ENCODE measurements at regions not wholly inside any gene's neighbourhood (a gene's known extent, or its start where the extent isn't known, plus 50 kb on each side); places are given as distances from the start of the nearest gene placed in this dataset.

GRCh38 chr7:128157906-128158305 lies 83.2 kb upstream of the LEP start:
- WGBS (ENCODE audit: low lambda C conversion rate), result 69% methylated on average over 7 of the region's 7 CpGs
- Histone ChIP-seq H3K79me2 (ENCODE audit: insufficient read depth) (no peaks in the 10 kb centered on the region), H3K4me3 (ENCODE audit: low read depth in 2 of 2, low read length in 1 of 2) (no peak overlapping the region), H3K4me1 (ENCODE audit: control insufficient read depth in 1 of 2, insufficient read depth in 2 of 2, low read depth in 1 of 2, low read length in 1 of 2) (peaks cover 0 to 2% of the 10 kb centered on the region in 2 experiments; a peak in 1 of 4 replicates), H3K9ac (no peak overlapping the region), H4K20me1 (ENCODE audit: insufficient read depth) (no peaks in the 10 kb centered on the region), H3K36me3 (replicated peaks in 1 of 2; ENCODE audit: control insufficient read depth in 1 of 2, insufficient read depth in 2 of 2, low read length in 1 of 2) (no peaks in the 10 kb centered on the region), H3K27ac (ENCODE audit: low read depth in 2 of 2, low read length in 1 of 2) (no peak overlapping the region), H2AFZ (ENCODE audit: low read depth) (no peak overlapping the region), H3K9me2 (no peaks in the 10 kb centered on the region), H3K9me3 (no peaks in the 10 kb centered on the region), H3K4me2 (no peak overlapping the region), H3F3A (replicated peaks; ENCODE audit: insufficient read depth) (no peaks in the 10 kb centered on the region), H3K27me3 (ENCODE audit: insufficient read depth) (no peaks in the 10 kb centered on the region; the same call in 1 of the 2 replicates)
- no peak for TF ChIP-seq TEAD4 (IDR thresholded peaks at IDR 0.05; ENCODE audit: borderline replicate concordance, insufficient read depth)
- no peak for TF ChIP-seq SIN3A (IDR thresholded peaks at IDR 0.05; ENCODE audit: borderline replicate concordance, low read depth, low read length)
- POLR2A ChIA-PET, result no interaction called here
- CTCF ChIA-PET, result interaction anchor here (1.0 to 1.9 kb wide), 3 partner anchors 22 to 421 kb away, joined by 3 to 8 read pairs (median 3); no protein-coding TSS in a partner anchor
- no peak for DNase-seq

GRCh38 chr7:128158370-128158769 lies 82.7 kb upstream of the LEP start:
- Histone ChIP-seq H3K4me3 (ENCODE audit: low read depth in 2 of 2, low read length in 1 of 2) (no peak overlapping the region), H3K36me3 (replicated peaks in 1 of 2; ENCODE audit: control insufficient read depth in 1 of 2, insufficient read depth in 2 of 2, low read length in 1 of 2) (no peaks in the 10 kb centered on the region), H3K4me1 (ENCODE audit: control insufficient read depth in 1 of 2, insufficient read depth in 2 of 2, low read depth in 1 of 2, low read length in 1 of 2) (peaks cover 0 to 2% of the 10 kb centered on the region in 2 experiments; a peak in 1 of 4 replicates), H3K9me3 (no peaks in the 10 kb centered on the region), H3K79me2 (ENCODE audit: insufficient read depth) (no peaks in the 10 kb centered on the region), H3K4me2 (no peak overlapping the region), H3K27ac (ENCODE audit: low read depth in 2 of 2, low read length in 1 of 2) (no peak overlapping the region), H3F3A (replicated peaks; ENCODE audit: insufficient read depth) (peaks cover 3% of the 10 kb centered on the region), H3K27me3 (ENCODE audit: insufficient read depth) (no peaks in the 10 kb centered on the region; the same call in 1 of the 2 replicates), H3K9me2 (no peaks in the 10 kb centered on the region), H2AFZ (ENCODE audit: low read depth) (no peak overlapping the region), H3K9ac (no peak overlapping the region), H4K20me1 (ENCODE audit: insufficient read depth) (no peaks in the 10 kb centered on the region)
- 49% methylated on average over 3 of the region's 3 CpGs for WGBS (ENCODE audit: low lambda C conversion rate)
- ChIA-PET POLR2A (no interaction called here), CTCF (interaction anchor here (1.0 to 1.9 kb wide), 2 partner anchors 23 to 51 kb away, joined by 3 to 8 read pairs; no protein-coding TSS in a partner anchor)
- no peak for TF ChIP-seq MAX (IDR thresholded peaks at IDR 0.05; ENCODE audit: low read depth)
- no peak for TF ChIP-seq IRF3 (IDR thresholded peaks at IDR 0.05; ENCODE audit: low read depth, low read length)
- no peak for TF ChIP-seq GATA2 (CRISPR knock-in tag; IDR thresholded peaks at IDR 0.05)
- TF ChIP-seq POLR2AphosphoS5 (IDR thresholded peaks at IDR 0.05; ENCODE audit: low read depth, low read length), result no peak
- no peak for TF ChIP-seq MEF2A (IDR thresholded peaks at IDR 0.05; ENCODE audit: borderline replicate concordance, low read depth)
- TF ChIP-seq RCOR1 (IDR thresholded peaks at IDR 0.05; ENCODE audit: low read length), result no peak
- TF ChIP-seq REST (IDR thresholded peaks at IDR 0.05; ENCODE audit: low read depth, low read length), result no peak
- DNase-seq, result no peak
